Suprapubic skin (tissue), 4 donors: ENCODE measurements at regions not wholly inside any gene's neighbourhood (a gene's known extent, or its start where the extent isn't known, plus 50 kb on each side); places are given as distances from the start of the nearest gene placed in this dataset.

Experiments used
- DNase-seq, 2 donors: peaks; one replicate each; pipeline ENCODE4 v3.0.0-alpha.2; 2019; ENCODE audit warnings: low spot score in 2 of 2
- H3K27ac ChIP-seq: fragments of 200-600 bp; sonication (generic); one replicate; pipeline ENCODE4 v1.5.1; 2019
- H3K27me3 ChIP-seq: fragments of 200-600 bp; sonication (generic); one replicate; pipeline ENCODE4 v1.5.1; 2019
- H3K36me3 ChIP-seq: fragments of 200-600 bp; sonication (generic); one replicate; pipeline ENCODE4 v1.5.1; 2019
- H3K4me1 ChIP-seq: fragments of 200-600 bp; sonication (generic); one replicate; pipeline ENCODE4 v1.5.1; 2019
- H3K4me3 ChIP-seq: fragments of 200-600 bp; sonication (generic); one replicate; pipeline ENCODE4 v1.5.1; 2019; ENCODE audit warnings: mild to moderate bottlenecking
- H3K9me3 ChIP-seq: fragments of 200-600 bp; sonication (generic); one replicate; pipeline ENCODE4 v1.5.1; 2019
- EP300 ChIP-seq: sonication (generic); formaldehyde crosslinking; IDR thresholded peaks from one replicate; pipeline ENCODE4 v1.6.1; 2017; ENCODE audit warnings: antibody characterized with exemption
- POLR2A ChIP-seq, 2 donors: fragments of 450-650 bp; IDR thresholded peaks; one replicate each; pipeline ENCODE4 v1.6.1; 2017; ENCODE audit warnings: antibody characterized with exemption in 2 of 2, mild to moderate bottlenecking in 2 of 2, moderate library complexity in 2 of 2
- POLR2AphosphoS5 ChIP-seq, 3 donors: sonication (generic); formaldehyde crosslinking; IDR thresholded peaks; one replicate each; pipeline ENCODE4 v1.6.1; 2017; ENCODE audit warnings: antibody characterized with exemption in 3 of 3
- WGBS: methylation state at CpG from one replicate; pipeline ENCODE4 v1.1.5; 2018; 5-methylcytosine and 5-hydroxymethylcytosine counted together
- TF ChIP-seq, protein P1 (sequence below), 2 donors: fragments of 200-600 bp in 1 of 2; fragments of 450-650 bp in 1 of 2; sonication (generic) in 1 of 2; IDR thresholded peaks; one replicate each; pipeline ENCODE4 v1.5.1; 2016 to 2019; ENCODE audit warnings: antibody characterized with exemption in 2 of 2, mild to moderate bottlenecking in 1 of 2, moderate library complexity in 1 of 2

DNA sequence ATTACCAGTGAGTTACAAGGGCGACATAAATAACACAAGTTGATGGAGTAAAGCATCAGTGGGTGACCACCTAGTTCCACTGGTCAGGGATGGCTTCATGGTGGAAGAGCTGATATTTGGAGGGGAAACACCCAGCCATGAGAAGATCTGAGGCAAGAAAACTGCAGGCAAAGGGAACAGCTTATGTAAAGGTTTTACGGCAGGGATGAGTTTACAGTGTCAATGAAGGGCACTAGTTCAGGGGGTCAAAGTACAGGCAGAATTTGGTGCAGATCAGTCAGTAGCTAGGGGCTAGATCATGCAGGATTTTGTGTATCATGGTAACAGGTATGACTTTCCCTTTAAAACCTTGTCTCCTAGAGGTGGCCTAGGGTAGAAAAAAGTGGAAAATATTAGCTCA is 339.6 kb downstream of the PMP22 start:
- Histone ChIP-seq H3K27ac (no peak overlapping the region), H3K9me3 (peaks cover 5% of the 10 kb centered on the region), H3K36me3 (no peaks in the 10 kb centered on the region), H3K4me1 (peaks cover 8% of the 10 kb centered on the region), H3K4me3 (no peak overlapping the region), H3K27me3 (peaks cover 6% of the 10 kb centered on the region)
- WGBS, result 88% methylated on average over 2 of the region's 2 CpGs
- no peak for DNase-seq
- TF ChIP-seq, protein P1, sequence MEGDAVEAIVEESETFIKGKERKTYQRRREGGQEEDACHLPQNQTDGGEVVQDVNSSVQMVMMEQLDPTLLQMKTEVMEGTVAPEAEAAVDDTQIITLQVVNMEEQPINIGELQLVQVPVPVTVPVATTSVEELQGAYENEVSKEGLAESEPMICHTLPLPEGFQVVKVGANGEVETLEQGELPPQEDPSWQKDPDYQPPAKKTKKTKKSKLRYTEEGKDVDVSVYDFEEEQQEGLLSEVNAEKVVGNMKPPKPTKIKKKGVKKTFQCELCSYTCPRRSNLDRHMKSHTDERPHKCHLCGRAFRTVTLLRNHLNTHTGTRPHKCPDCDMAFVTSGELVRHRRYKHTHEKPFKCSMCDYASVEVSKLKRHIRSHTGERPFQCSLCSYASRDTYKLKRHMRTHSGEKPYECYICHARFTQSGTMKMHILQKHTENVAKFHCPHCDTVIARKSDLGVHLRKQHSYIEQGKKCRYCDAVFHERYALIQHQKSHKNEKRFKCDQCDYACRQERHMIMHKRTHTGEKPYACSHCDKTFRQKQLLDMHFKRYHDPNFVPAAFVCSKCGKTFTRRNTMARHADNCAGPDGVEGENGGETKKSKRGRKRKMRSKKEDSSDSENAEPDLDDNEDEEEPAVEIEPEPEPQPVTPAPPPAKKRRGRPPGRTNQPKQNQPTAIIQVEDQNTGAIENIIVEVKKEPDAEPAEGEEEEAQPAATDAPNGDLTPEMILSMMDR (IDR thresholded peaks at IDR 0.05), result no peak
- no peak for TF ChIP-seq POLR2A (IDR thresholded peaks at IDR 0.05)
- no peak for TF ChIP-seq EP300
- no peak for TF ChIP-seq POLR2AphosphoS5 (IDR thresholded peaks at IDR 0.05)

DNA sequence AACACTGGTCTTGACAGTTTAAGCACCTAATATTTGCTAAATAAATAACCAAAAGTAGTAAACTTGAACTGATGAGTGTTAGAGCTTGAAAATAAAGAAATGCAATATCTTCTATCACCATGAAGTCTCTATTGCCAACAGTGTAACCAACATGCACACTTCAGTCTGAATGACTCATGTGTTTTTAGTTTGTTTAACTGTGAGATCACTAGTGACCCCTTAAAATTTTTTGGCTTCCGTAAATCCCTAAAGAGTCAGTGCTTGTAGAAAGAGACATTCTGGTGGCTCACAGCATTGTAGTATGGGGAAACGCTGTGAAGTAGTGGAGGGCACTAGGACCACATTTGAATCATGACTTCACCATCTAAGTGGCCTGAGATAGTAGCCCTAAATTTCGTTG is 341.1 kb downstream of the PMP22 start:
- H3K4me3 ChIP-seq, result no peak overlapping the region
- DNase-seq, result no peak
- H3K36me3 ChIP-seq, result no peaks in the 10 kb centered on the region
- H3K4me1 ChIP-seq, result peaks cover 8% of the 10 kb centered on the region
- peaks cover 5% of the 10 kb centered on the region for H3K9me3 ChIP-seq
- H3K27me3 ChIP-seq, result peaks cover 4% of the 10 kb centered on the region
- no peak for TF ChIP-seq EP300
- TF ChIP-seq, protein P1 (IDR thresholded peaks at IDR 0.05), result no peak
- TF ChIP-seq POLR2AphosphoS5 (IDR thresholded peaks at IDR 0.05), result no peak
- TF ChIP-seq POLR2A (IDR thresholded peaks at IDR 0.05), result no peak
- 74% methylated on average over 3 of the region's 3 CpGs for WGBS
- H3K27ac ChIP-seq, result no peak overlapping the region

DNA sequence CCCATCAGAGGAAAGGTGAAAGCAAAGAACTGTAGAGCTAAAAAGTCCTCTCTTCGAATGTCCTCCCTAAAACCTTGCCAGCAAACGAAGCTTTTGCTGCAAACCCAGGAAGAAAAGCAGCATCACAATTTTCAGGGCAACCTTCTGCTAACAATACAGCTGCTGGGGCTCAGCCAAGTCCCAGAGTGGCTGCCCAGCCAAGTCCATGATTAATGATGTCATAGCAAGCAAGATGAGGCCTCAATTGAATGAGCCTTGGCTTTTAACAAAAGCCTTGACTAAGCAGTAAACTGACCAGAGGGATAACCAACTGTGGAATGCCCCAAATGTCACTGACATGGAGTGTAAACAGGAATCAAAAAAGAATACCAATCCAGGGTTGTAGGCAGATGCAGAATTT is 342.7 kb downstream of the PMP22 start:
- H3K36me3 ChIP-seq, result no peaks in the 10 kb centered on the region
- TF ChIP-seq POLR2A (IDR thresholded peaks at IDR 0.05) (no peak), POLR2AphosphoS5 (IDR thresholded peaks at IDR 0.05) (no peak), EP300 (no peak)
- TF ChIP-seq, protein P1 (IDR thresholded peaks at IDR 0.05), result no peak
- 70% methylated on average over 2 of the region's 2 CpGs for WGBS
- H3K27me3 ChIP-seq, result peaks cover 2% of the 10 kb centered on the region
- no peak for DNase-seq
- no peak overlapping the region for H3K4me3 ChIP-seq
- no peak overlapping the region for H3K27ac ChIP-seq
- peaks cover 8% of the 10 kb centered on the region for H3K4me1 ChIP-seq
- H3K9me3 ChIP-seq, result peaks cover 5% of the 10 kb centered on the region

DNA sequence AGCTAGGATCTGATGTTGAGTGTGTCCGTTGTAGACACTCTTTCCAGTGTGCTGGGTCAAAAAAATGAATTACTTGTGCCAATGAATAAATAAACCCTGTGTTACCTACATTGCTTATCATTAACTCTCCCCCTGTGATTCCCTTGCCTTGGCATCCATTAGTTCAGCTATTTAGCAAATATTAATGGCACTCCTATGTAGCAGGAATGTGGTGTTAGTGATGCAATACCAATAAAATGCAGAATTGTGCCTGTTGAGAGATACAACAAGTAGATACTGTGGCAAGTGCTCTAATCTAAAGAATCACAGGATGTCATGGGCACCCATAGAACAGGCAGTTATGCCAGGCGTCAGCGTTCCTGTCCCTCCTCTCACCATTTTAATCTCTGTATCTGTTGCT is 343.2 kb downstream of the PMP22 start:
- Histone ChIP-seq H3K4me1 (peaks cover 8% of the 10 kb centered on the region), H3K27ac (no peak overlapping the region), H3K9me3 (peaks cover 5% of the 10 kb centered on the region), H3K36me3 (no peaks in the 10 kb centered on the region), H3K27me3 (peaks cover under 1% of the 10 kb centered on the region), H3K4me3 (no peak overlapping the region)
- DNase-seq, result no peak
- 69% methylated on average over 3 of the region's 3 CpGs for WGBS
- no peak for TF ChIP-seq POLR2AphosphoS5 (IDR thresholded peaks at IDR 0.05)
- TF ChIP-seq POLR2A (IDR thresholded peaks at IDR 0.05), result no peak
- no peak for TF ChIP-seq EP300
- TF ChIP-seq, protein P1 (IDR thresholded peaks at IDR 0.05), result no peak

DNA sequence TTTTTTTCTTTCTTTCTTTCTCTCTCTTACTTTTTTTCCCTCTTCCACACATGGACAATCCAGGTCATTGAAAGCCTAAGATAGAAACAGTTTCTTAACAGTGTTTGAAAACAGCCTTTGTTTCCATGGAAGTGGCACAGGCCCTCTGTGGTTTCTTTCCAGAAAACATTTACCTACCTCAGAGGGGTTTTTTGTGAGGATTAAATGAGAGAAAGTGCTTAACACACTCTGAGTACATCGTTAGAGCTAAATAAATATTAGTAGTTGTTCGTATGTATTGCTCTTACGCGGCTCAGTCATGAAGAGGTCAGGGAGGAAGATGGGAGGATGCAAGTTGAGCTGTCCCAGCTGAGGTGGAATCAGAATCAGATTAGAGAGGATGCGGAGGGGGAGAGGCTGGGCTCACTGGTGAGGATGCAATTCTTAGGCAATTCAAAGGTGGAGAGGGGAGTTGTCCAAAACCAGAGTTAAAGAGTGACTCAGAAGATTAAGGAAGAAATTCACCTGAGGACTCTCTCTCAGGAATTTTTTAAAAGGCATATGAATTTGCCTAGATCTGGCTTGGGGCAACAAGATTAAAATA is 345.4 kb downstream of the PMP22 start:
- 72% methylated on average over 5 of the region's 5 CpGs for WGBS
- no peak for DNase-seq
- no peaks in the 10 kb centered on the region for H3K4me1 ChIP-seq
- H3K27me3 ChIP-seq, result no peaks in the 10 kb centered on the region
- no peak overlapping the region for H3K4me3 ChIP-seq
- TF ChIP-seq EP300, result no peak
- no peak for TF ChIP-seq POLR2AphosphoS5 (IDR thresholded peaks at IDR 0.05)
- TF ChIP-seq, protein P1 (IDR thresholded peaks at IDR 0.05), result no peak
- no peak for TF ChIP-seq POLR2A (IDR thresholded peaks at IDR 0.05)
- no peak overlapping the region for H3K27ac ChIP-seq
- no peaks in the 10 kb centered on the region for H3K36me3 ChIP-seq
- H3K9me3 ChIP-seq, result peaks cover 5% of the 10 kb centered on the region
